ENCODE measurements at regions not wholly inside any gene's neighbourhood (a gene's known extent, or its start where the extent isn't known, plus 50 kb on each side); places are given as distances from the start of the nearest gene placed in this dataset.

- Histone ChIP-seq H3K9ac (ENCODE audit: low read length) (no peak overlapping the region), H3K27me3 (ENCODE audit: control insufficient read depth in 1 of 2, insufficient read depth in 1 of 2, low read length in 2 of 2) (no peaks in the 10 kb centered on the region), H2AFZ (ENCODE audit: low read depth, low read length) (no peak overlapping the region), H2BK12ac (ENCODE audit: low read length in 2 of 2) (no peak overlapping the region), H3K27ac (ENCODE audit: low read length, poor library complexity, severe bottlenecking) (no peak overlapping the region), H2AK5ac (ENCODE audit: low read length, severe bottlenecking) (no peak overlapping the region), H3K4me2 (ENCODE audit: low read length, poor library complexity, severe bottlenecking) (no peak overlapping the region), H3K4ac (ENCODE audit: low read depth in 1 of 2, low read length in 2 of 2) (no peak overlapping the region), H2BK120ac (ENCODE audit: low read depth, low read length) (no peak overlapping the region), H4K8ac (ENCODE audit: low read length) (no peak overlapping the region), H3K14ac (ENCODE audit: low read length in 2 of 2) (no peak overlapping the region), H3K18ac (ENCODE audit: low read depth in 1 of 2, low read length in 2 of 2) (no peak overlapping the region), H3K4me1 (ENCODE audit: control insufficient read depth, insufficient read depth, low read depth, low read length) (peaks cover 2% of the 10 kb centered on the region), H3K79me1 (replicated peaks; ENCODE audit: low read length, poor library complexity, severe bottlenecking) (peaks cover 18% of the 10 kb centered on the region), H3K36me3 (ENCODE audit: control insufficient read depth in 1 of 2, insufficient read depth in 2 of 2, low read depth in 1 of 2, low read length in 2 of 2) (peaks cover 17 to 84% of the 10 kb centered on the region in 2 experiments), H3K9me3 (ENCODE audit: control insufficient read depth, low read length) (no peaks in the 10 kb centered on the region), H2BK5ac (ENCODE audit: low read depth, low read length, poor library complexity, severe bottlenecking) (no peak overlapping the region), H3K23ac (ENCODE audit: low read length in 2 of 2) (no peak overlapping the region), H3K4me3 (ENCODE audit: insufficient read depth in 1 of 2, low read depth in 1 of 2, low read length in 2 of 2) (no peak overlapping the region), H4K91ac (ENCODE audit: low read length) (no peak overlapping the region), H2BK15ac (ENCODE audit: low read depth, poor library complexity, severe bottlenecking) (no peak overlapping the region)
- 94% methylated on average over 2 of the region's 2 CpGs for WGBS
- DNase-seq: no peak
Observed at GRCh38 chr7:130974794-130975193, 240.8 kb upstream of the KLF14 start.

GRCh38 chr7:130975731-130976130 lies 241.7 kb upstream of the KLF14 start:
- no peak overlapping the region for H3K18ac ChIP-seq (ENCODE audit: low read depth in 1 of 2, low read length in 2 of 2)
- no peak overlapping the region for H2AK5ac ChIP-seq (ENCODE audit: low read length, severe bottlenecking)
- H3K27ac ChIP-seq (ENCODE audit: low read length, poor library complexity, severe bottlenecking): no peak overlapping the region
- no peak for DNase-seq
- peaks cover 19% of the 10 kb centered on the region for H3K79me1 ChIP-seq (replicated peaks; ENCODE audit: low read length, poor library complexity, severe bottlenecking)
- no peak overlapping the region for H3K14ac ChIP-seq (ENCODE audit: low read length in 2 of 2)
- H3K9ac ChIP-seq (ENCODE audit: low read length): no peak overlapping the region
- 100% methylated on average over 3 of the region's 5 CpGs for WGBS
- no peak overlapping the region for H2BK12ac ChIP-seq (ENCODE audit: low read length in 2 of 2)
- H4K8ac ChIP-seq (ENCODE audit: low read length): no peak overlapping the region
- H3K4ac ChIP-seq (ENCODE audit: low read depth in 1 of 2, low read length in 2 of 2): no peak overlapping the region
- no peak overlapping the region for H2BK120ac ChIP-seq (ENCODE audit: low read depth, low read length)
- no peak overlapping the region for H3K23ac ChIP-seq (ENCODE audit: low read length in 2 of 2)
- H4K91ac ChIP-seq (ENCODE audit: low read length): no peak overlapping the region
- H2BK5ac ChIP-seq (ENCODE audit: low read depth, low read length, poor library complexity, severe bottlenecking): no peak overlapping the region
- H3K9me3 ChIP-seq (ENCODE audit: control insufficient read depth, low read length): no peaks in the 10 kb centered on the region
- no peak overlapping the region for H2AFZ ChIP-seq (ENCODE audit: low read depth, low read length)
- no peak overlapping the region for H3K4me2 ChIP-seq (ENCODE audit: low read length, poor library complexity, severe bottlenecking)
- no peak overlapping the region for H2BK15ac ChIP-seq (ENCODE audit: low read depth, poor library complexity, severe bottlenecking)
- peaks cover 17 to 80% of the 10 kb centered on the region in 2 experiments for H3K36me3 ChIP-seq (ENCODE audit: control insufficient read depth in 1 of 2, insufficient read depth in 2 of 2, low read depth in 1 of 2, low read length in 2 of 2)
- H3K27me3 ChIP-seq (ENCODE audit: control insufficient read depth in 1 of 2, insufficient read depth in 1 of 2, low read length in 2 of 2): no peaks in the 10 kb centered on the region
- H3K4me1 ChIP-seq (ENCODE audit: control insufficient read depth, insufficient read depth, low read depth, low read length): peaks cover 2% of the 10 kb centered on the region
- no peak overlapping the region for H3K4me3 ChIP-seq (ENCODE audit: insufficient read depth in 1 of 2, low read depth in 1 of 2, low read length in 2 of 2)

- Histone ChIP-seq H3K4me3 (ENCODE audit: insufficient read depth in 1 of 2, low read depth in 1 of 2, low read length in 2 of 2) (no peak overlapping the region), H3K4me2 (ENCODE audit: low read length, poor library complexity, severe bottlenecking) (no peak overlapping the region), H3K27me3 (ENCODE audit: control insufficient read depth in 1 of 2, insufficient read depth in 1 of 2, low read length in 2 of 2) (no peaks in the 10 kb centered on the region), H2BK120ac (ENCODE audit: low read depth, low read length) (no peak overlapping the region), H2AFZ (ENCODE audit: low read depth, low read length) (no peak overlapping the region), H3K18ac (ENCODE audit: low read depth in 1 of 2, low read length in 2 of 2) (no peak overlapping the region), H3K79me1 (replicated peaks; ENCODE audit: low read length, poor library complexity, severe bottlenecking) (peaks cover 29% of the 10 kb centered on the region), H3K14ac (ENCODE audit: low read length in 2 of 2) (no peak overlapping the region), H2BK12ac (ENCODE audit: low read length in 2 of 2) (no peak overlapping the region), H3K23ac (ENCODE audit: low read length in 2 of 2) (no peak overlapping the region), H3K9ac (ENCODE audit: low read length) (peak overlapping the region; percentile 47), H3K27ac (ENCODE audit: low read length, poor library complexity, severe bottlenecking) (no peak overlapping the region), H3K36me3 (ENCODE audit: control insufficient read depth in 1 of 2, insufficient read depth in 2 of 2, low read depth in 1 of 2, low read length in 2 of 2) (peaks cover 3 to 94% of the 10 kb centered on the region in 2 experiments), H2BK15ac (ENCODE audit: low read depth, poor library complexity, severe bottlenecking) (no peak overlapping the region), H3K9me3 (ENCODE audit: control insufficient read depth, low read length) (no peaks in the 10 kb centered on the region), H4K8ac (ENCODE audit: low read length) (no peak overlapping the region), H4K91ac (ENCODE audit: low read length) (no peak overlapping the region), H2BK5ac (ENCODE audit: low read depth, low read length, poor library complexity, severe bottlenecking) (no peak overlapping the region), H3K4ac (ENCODE audit: low read depth in 1 of 2, low read length in 2 of 2) (no peak overlapping the region), H2AK5ac (ENCODE audit: low read length, severe bottlenecking) (no peak overlapping the region), H3K4me1 (ENCODE audit: control insufficient read depth, insufficient read depth, low read depth, low read length) (peaks cover 4% of the 10 kb centered on the region)
- peak; percentile 53 for DNase-seq
- 53% methylated on average over 3 of the region's 3 CpGs for WGBS
Observed at GRCh38 chr7:130982160-130982638, 248.2 kb upstream of the KLF14 start.

- Histone ChIP-seq H3K14ac (ENCODE audit: low read length in 2 of 2) (no peak overlapping the region), H3K9me3 (ENCODE audit: control insufficient read depth, low read length) (no peaks in the 10 kb centered on the region), H2AK5ac (ENCODE audit: low read length, severe bottlenecking) (no peak overlapping the region), H3K27me3 (ENCODE audit: control insufficient read depth in 1 of 2, insufficient read depth in 1 of 2, low read length in 2 of 2) (no peaks in the 10 kb centered on the region), H2AFZ (ENCODE audit: low read depth, low read length) (no peak overlapping the region), H3K9ac (ENCODE audit: low read length) (peak overlapping the region; percentile 47), H4K8ac (ENCODE audit: low read length) (no peak overlapping the region), H3K4ac (ENCODE audit: low read depth in 1 of 2, low read length in 2 of 2) (no peak overlapping the region), H3K4me2 (ENCODE audit: low read length, poor library complexity, severe bottlenecking) (no peak overlapping the region), H4K91ac (ENCODE audit: low read length) (no peak overlapping the region), H3K36me3 (ENCODE audit: control insufficient read depth in 1 of 2, insufficient read depth in 2 of 2, low read depth in 1 of 2, low read length in 2 of 2) (peaks cover 3 to 94% of the 10 kb centered on the region in 2 experiments), H3K79me1 (replicated peaks; ENCODE audit: low read length, poor library complexity, severe bottlenecking) (peaks cover 29% of the 10 kb centered on the region), H2BK5ac (ENCODE audit: low read depth, low read length, poor library complexity, severe bottlenecking) (no peak overlapping the region), H2BK15ac (ENCODE audit: low read depth, poor library complexity, severe bottlenecking) (no peak overlapping the region), H3K4me3 (ENCODE audit: insufficient read depth in 1 of 2, low read depth in 1 of 2, low read length in 2 of 2) (no peak overlapping the region), H3K18ac (ENCODE audit: low read depth in 1 of 2, low read length in 2 of 2) (no peak overlapping the region), H2BK12ac (ENCODE audit: low read length in 2 of 2) (no peak overlapping the region), H3K4me1 (ENCODE audit: control insufficient read depth, insufficient read depth, low read depth, low read length) (peaks cover 5% of the 10 kb centered on the region), H3K27ac (ENCODE audit: low read length, poor library complexity, severe bottlenecking) (no peak overlapping the region), H2BK120ac (ENCODE audit: low read depth, low read length) (no peak overlapping the region), H3K23ac (ENCODE audit: low read length in 2 of 2) (no peak overlapping the region)
- WGBS: 43% methylated on average over 1 of the region's 3 CpGs
- DNase-seq: no peak
Observed at GRCh38 chr7:130982651-130983050, 248.6 kb upstream of the KLF14 start.

All from mesenchymal stem cell (in vitro differentiated cells and primary cell).